Ovary (tissue), 7 donors: ENCODE measurements at regions not wholly inside any gene's neighbourhood (a gene's known extent, or its start where the extent isn't known, plus 50 kb on each side); places are given as distances from the start of the nearest gene placed in this dataset.

Source experiments
- DNase-seq, 5 donors: peaks; one replicate each; pipeline ENCODE4 v3.0.0-alpha.2; 2019 to 2020
- H3K27ac ChIP-seq, 2 donors: fragments of 200-600 bp; one replicate each; pipeline versions ENCODE4 v1.5.1 to v1.8.0; 2019 to 2022
- H3K27me3 ChIP-seq: fragments of 200-600 bp; one replicate; pipeline ENCODE4 v1.8.0; 2022
- H3K36me3 ChIP-seq: fragments of 200-600 bp; sonication (generic); one replicate; pipeline ENCODE4 v1.5.1; 2019
- H3K4me1 ChIP-seq: one replicate; pipeline ENCODE4 v1.8.1; 2013; ENCODE audit warnings: mild to moderate bottlenecking, moderate library complexity; ENCODE audit not compliant: insufficient read depth
- H3K4me3 ChIP-seq: fragments of 200-600 bp; sonication (generic); one replicate; pipeline ENCODE4 v1.5.1; 2017
- H3K9me3 ChIP-seq, 2 donors: fragments of 200-600 bp in 1 of 2; sonication (generic) in 1 of 2; one replicate each; pipeline versions ENCODE4 v1.5.1 to v1.8.1; 2013 to 2019; ENCODE audit warnings: mild to moderate bottlenecking in 1 of 2, moderate library complexity in 1 of 2
- EP300 ChIP-seq: sonication (generic); formaldehyde crosslinking; IDR thresholded peaks from one replicate; pipeline ENCODE4 v1.6.1; 2017; ENCODE audit warnings: antibody characterized with exemption
- POLR2A ChIP-seq: fragments of 450-650 bp; IDR thresholded peaks from one replicate; pipeline ENCODE4 v1.6.1; 2017; ENCODE audit warnings: antibody characterized with exemption, mild to moderate bottlenecking, moderate library complexity
- WGBS, 3 donors: extraction: QIAGEN DNeasy Blood & Tissue Kit in 1 of 3; methylation state at CpG; one replicate each; pipeline versions ENCODE4 v1.1.5 to v1.1.7; 2013 to 2017; 5-methylcytosine and 5-hydroxymethylcytosine counted together
- intact Hi-C, 4 donors: fragments of 100-400 bp; cut with DNase I; formaldehyde crosslinking; loops; one replicate each; pipeline versions ENCODE4 v1.11.0 to v1.15.1; 2022 to 2023
- TF ChIP-seq, protein P1 (sequence below), 3 donors: fragments of 450-650 bp in 2 of 3; fragments of 200-600 bp in 1 of 3; IDR thresholded peaks; one replicate each; pipeline versions ENCODE4 v1.5.1 to v1.8.0; 2016 to 2022; ENCODE audit warnings: antibody characterized with exemption in 3 of 3, mild to moderate bottlenecking in 1 of 3
- donor health status: DM: no; HTN: no; CAD: no; lungs with moderate emphysema.
- donor health status: DM: no; HTN: no; CAD: no.
- donor health status: Bipolar disorder and iron deficiency.
- donor health status: DM: no; HTN: no; CAD: no.
- donor health status: DM: yes; HTN: yes; CAD: no.

DNA sequence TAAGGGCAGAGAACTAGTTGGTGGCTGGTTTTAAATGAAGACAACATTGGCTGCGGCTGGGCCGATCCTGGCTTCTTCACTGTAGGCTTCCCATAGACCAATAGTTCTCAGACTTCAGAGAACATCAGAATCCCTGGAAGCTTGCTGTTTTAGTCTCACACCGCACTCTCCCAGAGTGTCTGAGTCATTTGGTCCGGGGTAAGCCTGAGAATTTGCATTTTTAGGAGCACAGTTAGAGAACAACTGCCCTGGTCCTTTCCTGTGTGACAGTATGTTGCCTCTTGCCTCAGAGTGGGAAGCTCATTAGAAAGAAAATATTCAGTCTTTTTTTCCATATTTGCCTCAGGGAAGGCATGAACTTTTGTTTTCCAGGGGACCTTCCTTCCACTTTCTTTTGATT lies 137.1 kb upstream of the GAREM1 start:
- TF ChIP-seq POLR2A (no peak), EP300 (no peak)
- TF ChIP-seq, protein P1, sequence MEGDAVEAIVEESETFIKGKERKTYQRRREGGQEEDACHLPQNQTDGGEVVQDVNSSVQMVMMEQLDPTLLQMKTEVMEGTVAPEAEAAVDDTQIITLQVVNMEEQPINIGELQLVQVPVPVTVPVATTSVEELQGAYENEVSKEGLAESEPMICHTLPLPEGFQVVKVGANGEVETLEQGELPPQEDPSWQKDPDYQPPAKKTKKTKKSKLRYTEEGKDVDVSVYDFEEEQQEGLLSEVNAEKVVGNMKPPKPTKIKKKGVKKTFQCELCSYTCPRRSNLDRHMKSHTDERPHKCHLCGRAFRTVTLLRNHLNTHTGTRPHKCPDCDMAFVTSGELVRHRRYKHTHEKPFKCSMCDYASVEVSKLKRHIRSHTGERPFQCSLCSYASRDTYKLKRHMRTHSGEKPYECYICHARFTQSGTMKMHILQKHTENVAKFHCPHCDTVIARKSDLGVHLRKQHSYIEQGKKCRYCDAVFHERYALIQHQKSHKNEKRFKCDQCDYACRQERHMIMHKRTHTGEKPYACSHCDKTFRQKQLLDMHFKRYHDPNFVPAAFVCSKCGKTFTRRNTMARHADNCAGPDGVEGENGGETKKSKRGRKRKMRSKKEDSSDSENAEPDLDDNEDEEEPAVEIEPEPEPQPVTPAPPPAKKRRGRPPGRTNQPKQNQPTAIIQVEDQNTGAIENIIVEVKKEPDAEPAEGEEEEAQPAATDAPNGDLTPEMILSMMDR (IDR thresholded peaks at IDR 0.05) = no peak
- Histone ChIP-seq H3K27ac (no peak overlapping the region), H3K27me3 (no peaks in the 10 kb centered on the region), H3K9me3 (no peaks in the 10 kb centered on the region), H3K36me3 (no peaks in the 10 kb centered on the region), H3K4me3 (no peak overlapping the region), H3K4me1 (no peaks in the 10 kb centered on the region)
- intact Hi-C loops = no loop called here
- DNase-seq = no peak
- 79 to 84% (median 81%) methylated on average over 4 of the region's 4 CpGs for WGBS, 3 donors

DNA sequence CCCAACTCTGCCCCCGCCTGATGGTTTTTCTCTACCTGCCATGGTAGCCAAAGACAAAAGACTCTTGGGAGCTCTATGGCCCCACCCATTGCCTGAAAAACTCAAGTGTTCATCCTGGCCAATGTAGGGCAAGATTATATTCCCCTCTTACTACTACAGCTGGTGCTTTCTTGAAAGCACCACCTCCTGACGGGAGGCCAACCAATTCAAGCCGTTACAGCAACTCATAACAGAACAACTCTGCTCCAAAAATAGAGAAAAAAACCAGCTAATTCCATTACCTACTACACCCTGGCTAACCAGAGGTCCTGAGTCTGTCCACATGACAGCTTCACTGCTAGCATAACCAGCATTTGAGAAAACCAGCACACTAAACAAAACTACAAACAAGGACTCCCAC lies 127.5 kb upstream of the GAREM1 start:
- Histone ChIP-seq H3K27ac (no peak overlapping the region), H3K4me3 (no peak overlapping the region), H3K4me1 (no peaks in the 10 kb centered on the region), H3K27me3 (no peaks in the 10 kb centered on the region), H3K9me3 (no peaks in the 10 kb centered on the region), H3K36me3 (no peaks in the 10 kb centered on the region)
- DNase-seq = no peak
- WGBS, 3 donors = 82 to 84% (median 83%) methylated on average over 3 of the region's 3 CpGs
- TF ChIP-seq EP300 = no peak
- no peak for TF ChIP-seq POLR2A
- TF ChIP-seq, protein P1 (IDR thresholded peaks at IDR 0.05) = no peak
- intact Hi-C loops = no loop called here

DNA sequence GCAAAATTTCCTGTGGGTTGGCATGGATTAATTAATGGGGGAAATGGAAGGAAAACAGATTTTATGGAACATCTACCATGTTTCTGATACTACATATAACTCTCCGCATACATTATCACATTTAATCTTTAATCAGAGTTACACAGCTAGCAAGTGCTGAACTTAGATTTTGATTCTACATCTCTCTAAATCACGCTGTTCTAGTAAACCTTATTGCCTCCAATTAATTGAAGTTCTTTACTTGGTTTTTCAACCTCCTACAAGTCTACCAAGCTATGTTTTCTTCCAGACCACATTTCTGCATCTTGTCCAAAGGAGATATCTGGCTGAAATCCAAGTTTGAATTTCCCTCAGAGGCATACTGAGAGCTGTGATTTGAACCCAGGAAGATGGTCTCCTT lies 125.8 kb upstream of the GAREM1 start:
- Histone ChIP-seq H3K4me1 (no peaks in the 10 kb centered on the region), H3K4me3 (no peak overlapping the region), H3K9me3 (no peaks in the 10 kb centered on the region), H3K27me3 (no peaks in the 10 kb centered on the region), H3K27ac (no peak overlapping the region), H3K36me3 (no peaks in the 10 kb centered on the region)
- TF ChIP-seq POLR2A = no peak
- TF ChIP-seq, protein P1 (IDR thresholded peaks at IDR 0.05) = no peak
- TF ChIP-seq EP300 = no peak
- 47% methylated on average over 2 of the region's 2 CpGs for WGBS, 3 donors
- DNase-seq = no peak
- intact Hi-C loops = no loop called here

DNA sequence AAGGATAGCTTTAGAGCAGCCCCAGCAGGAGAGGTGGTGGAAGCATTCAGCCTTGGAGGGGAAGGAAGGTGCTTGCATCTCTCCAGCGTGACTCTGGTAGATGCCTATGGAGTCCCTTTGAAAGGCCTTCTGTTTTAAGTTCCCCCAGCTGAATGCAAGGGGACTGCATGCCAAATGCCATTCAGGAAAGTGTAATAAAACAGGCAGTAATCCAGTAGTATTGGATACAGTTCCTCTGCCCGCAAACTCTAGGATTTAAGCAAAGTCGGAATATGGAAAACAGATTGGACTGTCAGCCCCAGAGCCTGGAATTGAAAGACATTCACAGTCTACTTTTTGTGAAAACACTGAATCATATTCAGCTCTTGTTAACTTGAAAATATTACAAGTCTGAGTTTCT lies 125.2 kb upstream of the GAREM1 start:
- TF ChIP-seq EP300 = no peak
- TF ChIP-seq POLR2A = no peak
- TF ChIP-seq, protein P1 (IDR thresholded peaks at IDR 0.05) = no peak
- WGBS, 3 donors = 67 to 88% (median 80%) methylated on average over 3 of the region's 3 CpGs
- no peaks in the 10 kb centered on the region for H3K9me3 ChIP-seq
- no peak for DNase-seq
- no peaks in the 10 kb centered on the region for H3K4me1 ChIP-seq
- H3K27ac ChIP-seq = no peak overlapping the region
- no peaks in the 10 kb centered on the region for H3K36me3 ChIP-seq
- no peak overlapping the region for H3K4me3 ChIP-seq
- intact Hi-C loops = no loop called here
- no peaks in the 10 kb centered on the region for H3K27me3 ChIP-seq

DNA sequence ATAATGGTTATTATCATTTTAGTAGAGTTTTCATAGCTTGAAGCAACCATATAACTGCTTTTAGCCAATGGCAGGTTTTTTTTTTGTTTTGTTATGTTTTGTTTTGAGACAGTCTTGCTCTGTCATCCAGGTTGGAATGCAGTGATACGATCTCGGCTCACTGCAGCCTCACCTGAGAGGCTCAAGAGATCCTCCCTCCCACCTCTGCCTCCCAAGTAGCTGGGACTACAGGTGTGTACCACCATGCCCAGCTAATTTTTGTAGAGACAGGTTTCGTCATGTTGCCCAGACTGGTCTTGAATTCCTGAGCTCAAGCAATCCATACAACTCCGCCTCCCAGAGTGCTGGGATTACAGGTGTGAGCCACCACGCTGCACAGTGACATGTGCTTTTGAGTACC lies 117.5 kb upstream of the GAREM1 start:
- DNase-seq = no peak
- no peaks in the 10 kb centered on the region for H3K27me3 ChIP-seq
- intact Hi-C loops = no loop called here
- TF ChIP-seq, protein P1 (IDR thresholded peaks at IDR 0.05) = no peak
- no peak for TF ChIP-seq EP300
- TF ChIP-seq POLR2A = no peak
- H3K4me1 ChIP-seq = no peaks in the 10 kb centered on the region
- H3K9me3 ChIP-seq = no peaks in the 10 kb centered on the region
- WGBS, 3 donors = 79 to 90% (median 90%) methylated on average over 5 of the region's 5 CpGs
- H3K36me3 ChIP-seq = no peaks in the 10 kb centered on the region
- H3K27ac ChIP-seq = no peak overlapping the region
- H3K4me3 ChIP-seq = no peak overlapping the region
